GM12875 (cell line): ENCODE measurements at regions not wholly inside any gene's neighbourhood (a gene's known extent, or its start where the extent isn't known, plus 50 kb on each side); places are given as distances from the start of the nearest gene placed in this dataset.

Experiments
- H3K4me3 ChIP-seq: one replicate; pipeline ENCODE4 v1.5.1; 2011; ENCODE audit warnings: low read depth, low read length, control low read depth
- TF ChIP-seq, protein P1 (sequence below): IDR thresholded peaks from 2 replicates; pipeline ENCODE4 v1.5.1; 2011; ENCODE audit warnings: low read depth, mild to moderate bottlenecking, control low read depth, inconsistent platforms, low read length, moderate library complexity, borderline replicate concordance; ENCODE audit not compliant: insufficient read depth

DNA sequence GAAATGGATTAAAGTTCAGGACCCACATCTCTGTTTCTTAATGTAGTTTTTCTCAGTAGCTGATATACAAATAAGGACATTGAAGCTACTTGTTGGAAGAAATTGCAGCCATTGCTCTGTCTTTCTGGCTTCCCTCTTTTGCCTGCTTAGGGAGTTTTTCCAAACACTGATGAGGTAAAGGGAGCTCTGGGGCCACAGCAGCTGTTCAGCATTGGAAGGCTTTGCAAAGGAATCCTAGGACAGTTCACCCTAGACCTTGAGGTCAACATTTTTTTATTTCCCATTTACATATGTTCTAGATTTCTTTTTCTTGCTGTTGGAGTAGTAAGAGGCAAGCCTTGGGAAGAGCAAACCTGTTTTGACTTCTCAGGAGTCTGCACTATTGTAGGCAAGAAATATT lies 126.9 kb upstream of the PLPPR5 start:
- H3K4me3 ChIP-seq = no peak overlapping the region
- TF ChIP-seq, protein P1, sequence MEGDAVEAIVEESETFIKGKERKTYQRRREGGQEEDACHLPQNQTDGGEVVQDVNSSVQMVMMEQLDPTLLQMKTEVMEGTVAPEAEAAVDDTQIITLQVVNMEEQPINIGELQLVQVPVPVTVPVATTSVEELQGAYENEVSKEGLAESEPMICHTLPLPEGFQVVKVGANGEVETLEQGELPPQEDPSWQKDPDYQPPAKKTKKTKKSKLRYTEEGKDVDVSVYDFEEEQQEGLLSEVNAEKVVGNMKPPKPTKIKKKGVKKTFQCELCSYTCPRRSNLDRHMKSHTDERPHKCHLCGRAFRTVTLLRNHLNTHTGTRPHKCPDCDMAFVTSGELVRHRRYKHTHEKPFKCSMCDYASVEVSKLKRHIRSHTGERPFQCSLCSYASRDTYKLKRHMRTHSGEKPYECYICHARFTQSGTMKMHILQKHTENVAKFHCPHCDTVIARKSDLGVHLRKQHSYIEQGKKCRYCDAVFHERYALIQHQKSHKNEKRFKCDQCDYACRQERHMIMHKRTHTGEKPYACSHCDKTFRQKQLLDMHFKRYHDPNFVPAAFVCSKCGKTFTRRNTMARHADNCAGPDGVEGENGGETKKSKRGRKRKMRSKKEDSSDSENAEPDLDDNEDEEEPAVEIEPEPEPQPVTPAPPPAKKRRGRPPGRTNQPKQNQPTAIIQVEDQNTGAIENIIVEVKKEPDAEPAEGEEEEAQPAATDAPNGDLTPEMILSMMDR = no peak

DNA sequence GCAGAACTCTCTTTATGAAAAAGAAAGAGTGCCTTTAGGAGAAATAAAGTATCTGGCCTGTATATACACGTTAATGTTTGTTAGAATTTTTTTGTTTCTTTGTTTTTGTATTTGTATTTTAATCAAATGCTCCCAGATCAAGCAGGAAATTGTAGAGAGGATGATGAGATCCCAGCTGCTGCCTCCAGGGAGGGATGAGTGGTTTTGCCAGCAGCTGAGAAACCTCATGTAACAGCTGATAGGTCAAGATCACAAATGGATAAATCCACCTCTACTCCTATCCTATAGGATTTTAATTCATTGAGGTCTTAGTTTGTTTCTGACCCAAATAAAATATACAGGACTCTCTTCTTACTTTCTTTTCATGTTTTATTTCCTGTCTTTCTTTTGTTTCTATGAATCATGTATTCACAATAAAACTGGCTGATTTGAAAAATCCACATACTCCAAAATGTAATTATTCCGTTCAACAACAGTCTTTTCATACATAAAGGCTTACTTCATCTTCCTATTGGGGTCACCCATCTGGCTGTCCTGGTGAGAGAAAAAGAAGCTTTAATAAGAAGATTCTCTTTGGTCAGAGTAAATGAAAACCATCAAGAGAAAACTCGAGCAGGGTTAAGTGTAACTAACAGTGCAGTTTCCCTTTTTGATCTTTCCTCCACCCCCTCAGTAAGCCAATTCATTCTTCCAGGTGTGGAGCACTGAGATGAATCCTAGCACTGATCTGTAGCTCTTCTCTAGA lies 129.3 kb upstream of the PLPPR5 start:
- TF ChIP-seq, protein P1 = no peak
- H3K4me3 ChIP-seq = no peak overlapping the region

DNA sequence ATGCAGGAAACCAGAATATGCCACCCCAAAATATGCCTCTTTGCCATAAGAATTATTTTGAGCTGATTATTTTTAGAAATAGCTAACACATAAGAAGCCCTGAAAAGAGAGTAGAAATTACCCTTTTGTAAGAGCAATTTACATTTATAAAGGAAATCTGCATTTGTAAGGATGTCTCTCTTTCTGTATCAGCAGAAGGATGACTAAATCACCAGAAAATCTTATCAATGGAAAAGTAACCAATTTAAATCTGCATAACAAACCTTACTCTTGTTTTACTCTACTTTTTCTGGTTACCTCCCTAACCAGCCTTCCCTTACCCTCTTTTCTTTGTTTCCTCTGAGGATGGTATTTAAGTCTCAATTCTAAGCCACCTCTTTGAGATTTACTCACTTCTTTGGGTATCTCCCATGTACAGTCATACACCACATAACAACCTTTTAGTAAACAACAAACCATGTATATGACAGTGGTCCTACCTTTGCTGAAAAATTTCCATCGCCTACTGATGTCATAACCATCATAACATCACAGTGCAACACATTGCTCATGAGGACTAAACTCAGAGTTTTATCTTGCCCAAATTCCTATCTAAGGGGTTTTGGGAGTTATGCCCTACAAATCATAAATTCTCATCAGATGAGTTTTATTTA lies 126.6 kb upstream of the PLPPR4 start:
- no peak overlapping the region for H3K4me3 ChIP-seq
- TF ChIP-seq, protein P1 = no peak

DNA sequence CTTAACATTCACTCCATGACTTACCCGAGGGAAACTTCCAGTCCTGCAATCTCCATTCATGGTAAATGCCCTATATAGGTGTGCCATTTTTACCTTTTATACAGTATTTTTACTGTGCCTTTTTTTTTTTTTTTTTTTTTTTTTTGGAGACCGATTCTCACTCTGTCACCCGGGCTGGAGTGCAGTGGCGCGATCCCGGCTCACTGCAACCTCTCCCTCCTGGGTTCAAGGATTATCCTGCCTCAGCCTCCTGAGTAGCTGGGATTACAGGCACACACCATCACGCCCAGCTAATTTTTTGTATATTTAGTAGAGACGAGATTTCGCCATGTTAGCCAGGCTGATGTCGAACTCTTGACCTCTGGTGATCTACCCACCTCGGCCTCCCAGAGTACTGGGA lies 124.4 kb upstream of the PLPPR4 start:
- no peak overlapping the region for H3K4me3 ChIP-seq
- TF ChIP-seq, protein P1 = no peak

DNA sequence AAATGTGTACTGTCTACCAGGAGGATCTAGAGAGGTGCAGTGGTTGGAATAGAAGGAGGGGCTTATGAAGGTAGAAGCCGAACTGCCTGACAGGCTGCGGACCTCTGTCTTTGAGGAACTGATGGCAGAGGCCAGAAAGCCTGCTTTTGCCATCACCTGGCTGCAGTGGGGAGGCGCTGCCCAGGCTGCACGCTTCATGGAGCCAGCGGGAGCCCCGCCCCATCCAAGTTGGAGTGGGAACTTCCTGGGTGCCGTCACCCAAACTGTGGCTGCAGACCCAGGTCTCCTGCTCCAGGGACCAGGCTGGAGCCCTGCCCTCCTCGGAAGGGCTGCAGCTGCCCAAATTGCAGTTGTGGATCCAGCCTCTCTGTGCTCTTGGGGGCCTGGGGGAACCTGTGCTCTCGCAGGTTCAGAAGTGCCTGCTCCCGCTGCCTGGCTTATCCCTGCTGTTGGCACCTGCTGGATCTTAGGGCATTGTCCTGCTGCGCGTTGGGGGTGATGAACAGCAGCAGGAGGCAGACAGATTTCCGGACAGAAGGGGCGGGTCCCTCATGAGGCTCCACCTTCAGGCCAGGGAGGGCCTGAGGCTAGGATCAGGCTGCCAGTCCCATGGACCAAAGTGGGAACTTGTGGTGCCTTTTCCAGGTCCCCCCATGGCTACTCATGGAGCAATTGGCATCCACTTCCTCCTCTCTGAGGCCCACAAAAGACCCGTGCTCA lies 118.0 kb upstream of the PLPPR4 start:
- no peak overlapping the region for H3K4me3 ChIP-seq
- TF ChIP-seq, protein P1 = no peak

DNA sequence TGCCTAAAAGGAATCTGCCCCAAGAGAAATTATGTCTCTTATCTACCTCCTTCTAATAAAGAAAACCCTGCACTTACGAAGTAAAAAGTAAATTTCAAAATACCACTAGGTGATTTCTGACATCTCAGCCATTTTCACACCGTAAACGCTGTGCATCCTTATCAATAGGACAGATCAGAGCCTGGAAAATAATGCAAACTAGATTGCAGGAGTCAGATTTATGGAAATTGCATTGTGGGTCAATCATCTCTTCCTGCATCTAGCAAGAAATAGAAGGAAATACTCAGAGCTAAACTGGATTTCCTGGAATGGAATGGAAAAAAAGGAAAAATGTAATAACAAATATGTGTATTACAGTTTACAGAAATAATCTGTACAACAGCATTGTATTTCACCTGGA lies 114.3 kb upstream of the PLPPR4 start:
- TF ChIP-seq, protein P1 = no peak
- H3K4me3 ChIP-seq = no peak overlapping the region
